ENCODE measurements at regions not wholly inside any gene's neighbourhood (a gene's known extent, or its start where the extent isn't known, plus 50 kb on each side); places are given as distances from the start of the nearest gene placed in this dataset.

GRCh38 chr12:75690296-75690955, 179.0 kb upstream of the KRR1 start:
- TF ChIP-seq SIN3A (IDR thresholded peaks at IDR 0.05; ENCODE audit: borderline replicate concordance, insufficient read depth, low read length) (no peak), POLR2AphosphoS5 (IDR thresholded peaks at IDR 0.05; ENCODE audit: low read depth, low read length) (no peak), TAF1 (IDR thresholded peaks at IDR 0.05; ENCODE audit: borderline replicate concordance, insufficient read depth, low read length) (no peak), REST (IDR thresholded peaks at IDR 0.05; ENCODE audit: insufficient read depth in 1 of 2, low read depth in 2 of 2, low read length in 2 of 2) (peak in 1 of 2 experiments; percentile 52; a peak in 1 of 4 replicates)

Measured in PFSK-1 (cell line).